ENCODE measurements at regions not wholly inside any gene's neighbourhood (a gene's known extent, or its start where the extent isn't known, plus 50 kb on each side); places are given as distances from the start of the nearest gene placed in this dataset.

- TF ChIP-seq, protein P1, sequence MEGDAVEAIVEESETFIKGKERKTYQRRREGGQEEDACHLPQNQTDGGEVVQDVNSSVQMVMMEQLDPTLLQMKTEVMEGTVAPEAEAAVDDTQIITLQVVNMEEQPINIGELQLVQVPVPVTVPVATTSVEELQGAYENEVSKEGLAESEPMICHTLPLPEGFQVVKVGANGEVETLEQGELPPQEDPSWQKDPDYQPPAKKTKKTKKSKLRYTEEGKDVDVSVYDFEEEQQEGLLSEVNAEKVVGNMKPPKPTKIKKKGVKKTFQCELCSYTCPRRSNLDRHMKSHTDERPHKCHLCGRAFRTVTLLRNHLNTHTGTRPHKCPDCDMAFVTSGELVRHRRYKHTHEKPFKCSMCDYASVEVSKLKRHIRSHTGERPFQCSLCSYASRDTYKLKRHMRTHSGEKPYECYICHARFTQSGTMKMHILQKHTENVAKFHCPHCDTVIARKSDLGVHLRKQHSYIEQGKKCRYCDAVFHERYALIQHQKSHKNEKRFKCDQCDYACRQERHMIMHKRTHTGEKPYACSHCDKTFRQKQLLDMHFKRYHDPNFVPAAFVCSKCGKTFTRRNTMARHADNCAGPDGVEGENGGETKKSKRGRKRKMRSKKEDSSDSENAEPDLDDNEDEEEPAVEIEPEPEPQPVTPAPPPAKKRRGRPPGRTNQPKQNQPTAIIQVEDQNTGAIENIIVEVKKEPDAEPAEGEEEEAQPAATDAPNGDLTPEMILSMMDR (IDR thresholded peaks at IDR 0.05; ENCODE audit: borderline replicate concordance, insufficient read depth, low read depth, low read length), result no peak
- H3K4me3 ChIP-seq (ENCODE audit: low read depth, low read length), result no peak overlapping the region
These were observed 101.7 kb upstream of the CCDC54 start for GRCh38 chr3:107275511-107275910.

- no peak overlapping the region for H3K4me3 ChIP-seq (ENCODE audit: low read depth, low read length)
- TF ChIP-seq, protein P1 (IDR thresholded peaks at IDR 0.05; ENCODE audit: borderline replicate concordance, insufficient read depth, low read depth, low read length), result no peak
These were observed 93.3 kb upstream of the CCDC54 start for GRCh38 chr3:107283948-107284347.

GRCh38 chr3:107284612-107285011 is 92.6 kb upstream of the CCDC54 start:
- no peak overlapping the region for H3K4me3 ChIP-seq (ENCODE audit: low read depth, low read length)
- TF ChIP-seq, protein P1 (IDR thresholded peaks at IDR 0.05; ENCODE audit: borderline replicate concordance, insufficient read depth, low read depth, low read length), result no peak

DNA sequence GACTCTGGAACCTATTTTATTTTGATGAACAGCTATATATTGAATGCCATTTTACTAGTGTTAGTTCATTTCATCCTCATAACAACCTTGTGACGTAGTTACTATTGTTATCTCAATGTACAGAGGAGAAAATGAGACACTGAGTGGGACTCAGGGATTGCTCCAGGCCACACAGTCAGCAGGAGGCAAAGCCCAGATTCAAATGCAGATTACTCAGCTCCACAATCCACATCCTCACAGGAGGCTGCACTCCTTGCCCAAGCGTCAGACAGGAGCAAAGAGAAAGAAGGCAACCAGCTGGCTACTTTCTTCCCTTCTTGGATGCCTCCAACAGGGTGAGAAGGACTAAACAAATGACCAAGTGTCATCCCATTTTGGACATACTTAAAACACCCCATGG is 92.0 kb upstream of the CCDC54 start:
- TF ChIP-seq, protein P1 (IDR thresholded peaks at IDR 0.05; ENCODE audit: borderline replicate concordance, insufficient read depth, low read depth, low read length), result no peak

GRCh38 chr3:107289354-107289753 is 87.9 kb upstream of the CCDC54 start:
- TF ChIP-seq, protein P1 (IDR thresholded peaks at IDR 0.05; ENCODE audit: borderline replicate concordance, insufficient read depth, low read depth, low read length), result no peak

More for the DNA sequence above, 92.0 kb upstream of the CCDC54 start:
- no peak overlapping the region for H3K4me3 ChIP-seq (ENCODE audit: low read depth, low read length)

DNA sequence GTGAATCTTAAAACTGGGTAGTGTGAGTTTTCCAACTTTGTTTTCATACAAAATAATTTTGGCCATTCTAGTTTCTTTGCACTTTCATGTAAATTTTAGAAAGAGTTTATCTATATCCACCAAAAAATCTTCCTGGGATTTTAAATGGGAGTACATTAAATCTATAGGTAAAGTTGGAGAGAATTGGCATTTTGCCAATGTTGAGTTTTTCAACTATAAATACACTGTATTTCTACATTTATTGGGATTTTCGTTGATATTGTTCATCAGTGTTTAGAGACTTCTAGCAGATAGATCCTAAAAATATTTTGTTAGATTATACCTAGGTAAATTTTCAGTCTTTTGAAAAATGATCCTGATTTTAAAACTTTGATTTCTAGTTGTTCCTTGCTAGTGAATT is 83.1 kb upstream of the CCDC54 start:
- TF ChIP-seq, protein P1 (IDR thresholded peaks at IDR 0.05; ENCODE audit: borderline replicate concordance, insufficient read depth, low read depth, low read length), result no peak
- H3K4me3 ChIP-seq (ENCODE audit: low read depth, low read length), result no peak overlapping the region

More at GRCh38 chr3:107289354-107289753, 87.9 kb upstream of the CCDC54 start:
- H3K4me3 ChIP-seq (ENCODE audit: low read depth, low read length), result no peak overlapping the region

GRCh38 chr3:107297597-107297996 is 79.6 kb upstream of the CCDC54 start:
- TF ChIP-seq, protein P1 (IDR thresholded peaks at IDR 0.05; ENCODE audit: borderline replicate concordance, insufficient read depth, low read depth, low read length), result no peak
- no peak overlapping the region for H3K4me3 ChIP-seq (ENCODE audit: low read depth, low read length)
